ENCODE measurements at regions not wholly inside any gene's neighbourhood (a gene's known extent, or its start where the extent isn't known, plus 50 kb on each side); places are given as distances from the start of the nearest gene placed in this dataset.

GRCh38 chr4:18999595-18999994, 978.0 kb upstream of the LCORL start:
- no peak for TF ChIP-seq CTCF (IDR thresholded peaks at IDR 0.05; ENCODE audit: insufficient read depth, low read length, poor library complexity, severe bottlenecking)
- TF ChIP-seq EZH2phosphoT487 (conservative IDR thresholded peaks at IDR 0.05; ENCODE audit: low read length): no peak

Measured in SU-DHL-6 (cell line).